HPDE6-E6E7 (cell line): ENCODE measurements at regions not wholly inside any gene's neighbourhood (a gene's known extent, or its start where the extent isn't known, plus 50 kb on each side); places are given as distances from the start of the nearest gene placed in this dataset.
"Not testable (repeated sequence)": the region's sequence is repeated elsewhere in the genome, so short reads cannot be mapped to it uniquely, and the experiment has no call there.

ENCODE experiments used
- DNase-seq: peaks from one replicate; pipeline ENCODE4 v3.0.0; 2011; ENCODE audit warnings: missing footprints; ENCODE audit errors: extremely low spot score

DNA sequence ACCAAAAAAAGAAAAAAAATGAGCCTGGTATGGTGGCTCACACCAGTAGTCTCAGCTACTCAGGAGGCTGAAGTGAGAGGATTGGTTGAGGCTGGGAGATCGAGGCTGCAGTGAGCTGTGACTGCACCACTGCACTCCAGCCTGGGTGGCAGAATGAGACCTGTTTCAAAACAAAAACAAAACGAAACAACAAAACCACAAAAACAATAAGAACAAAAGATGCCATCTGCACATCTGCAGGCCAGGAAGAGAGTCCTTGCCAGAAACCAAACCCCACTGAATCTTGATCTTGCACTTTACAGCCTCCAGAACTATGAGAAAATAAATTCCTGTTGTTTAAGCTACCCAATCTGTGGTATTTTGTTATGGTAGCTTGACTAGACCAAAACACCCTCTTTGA lies 207.7 kb downstream of the YTHDC2 start:
- DNase-seq = no peak

GRCh38 chr5:113723021-113723420 lies 209.5 kb downstream of the YTHDC2 start:
- no peak for DNase-seq

DNA sequence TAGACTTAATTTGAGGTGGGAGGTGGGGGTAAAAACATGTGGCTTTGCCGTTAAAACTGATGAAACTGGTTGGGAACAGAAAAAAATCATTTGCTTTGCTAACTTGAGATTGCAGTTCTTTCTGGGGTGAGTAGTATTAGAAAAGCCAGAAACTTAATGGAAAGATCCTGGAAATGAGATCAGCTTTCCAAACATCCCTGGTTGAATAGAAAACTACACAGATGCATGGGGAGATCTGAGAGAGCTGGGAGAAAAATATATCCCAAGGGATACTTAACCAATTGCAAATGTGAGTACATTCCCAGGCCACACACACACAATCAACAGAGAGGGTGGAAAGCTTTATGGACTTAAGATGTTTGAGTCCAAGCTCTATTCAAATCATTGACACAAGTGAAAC lies 222.3 kb downstream of the YTHDC2 start:
- DNase-seq = no peak

DNA sequence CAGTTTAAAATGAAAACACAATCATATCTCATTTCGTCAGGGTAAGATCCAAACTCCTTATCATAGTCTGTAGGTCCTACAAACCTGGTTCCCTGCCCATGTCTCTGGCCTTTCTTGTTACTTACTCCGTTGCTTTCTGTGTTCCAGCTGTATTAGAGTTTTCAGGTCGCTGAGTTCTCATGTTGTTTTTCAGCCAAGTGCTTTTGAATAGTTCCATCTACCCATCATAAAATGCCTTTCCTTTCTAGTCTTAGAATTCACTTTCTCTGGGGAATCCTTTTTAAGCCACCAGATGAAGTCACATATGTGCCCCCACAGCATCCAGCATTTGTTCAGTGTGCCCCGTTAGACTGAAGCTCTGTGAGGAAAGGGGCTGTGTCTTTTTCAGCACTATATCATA lies 228.7 kb downstream of the YTHDC2 start:
- DNase-seq = no peak

DNA sequence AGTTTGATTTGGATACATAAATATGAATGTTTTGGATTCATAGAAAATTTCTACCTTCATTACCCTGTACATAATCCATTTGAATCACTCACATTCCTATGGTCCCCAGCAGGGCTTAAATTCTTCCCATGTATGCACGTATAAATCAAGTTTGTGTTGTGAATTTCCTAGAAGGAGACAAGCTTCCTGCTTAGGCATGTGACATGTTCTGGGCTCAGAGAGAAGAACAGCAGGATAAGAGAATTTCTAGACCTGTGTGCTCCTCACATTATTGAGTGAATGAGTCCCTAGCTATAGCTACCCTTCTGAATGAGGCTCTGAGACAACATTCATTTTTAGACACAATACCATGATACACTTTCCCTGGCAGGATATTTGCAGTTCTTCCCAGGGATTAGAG lies 229.1 kb downstream of the YTHDC2 start:
- no peak for DNase-seq

DNA sequence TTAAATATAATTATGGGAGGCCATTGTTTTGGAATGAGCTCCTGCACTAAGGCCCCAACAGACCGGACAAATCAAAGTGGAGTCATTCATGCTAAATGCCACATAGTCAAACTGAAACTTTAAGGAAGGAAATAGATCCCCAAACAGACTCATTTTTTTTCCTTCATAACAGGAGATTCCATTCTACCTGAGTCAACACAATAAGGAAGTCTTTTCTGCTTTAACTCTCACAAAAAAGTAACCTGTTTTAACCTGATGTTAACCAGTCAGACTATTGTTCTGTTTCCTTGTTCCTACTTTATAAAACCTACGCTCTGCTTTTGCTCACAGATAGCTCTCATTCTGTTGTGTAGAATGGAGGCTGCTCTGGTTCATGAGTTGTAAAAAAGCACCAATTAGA lies 234.9 kb downstream of the YTHDC2 start:
- DNase-seq = peak; percentile 34

- no peak for DNase-seq
These were observed 235.8 kb downstream of the YTHDC2 start for GRCh38 chr5:113749334-113749733.

DNA sequence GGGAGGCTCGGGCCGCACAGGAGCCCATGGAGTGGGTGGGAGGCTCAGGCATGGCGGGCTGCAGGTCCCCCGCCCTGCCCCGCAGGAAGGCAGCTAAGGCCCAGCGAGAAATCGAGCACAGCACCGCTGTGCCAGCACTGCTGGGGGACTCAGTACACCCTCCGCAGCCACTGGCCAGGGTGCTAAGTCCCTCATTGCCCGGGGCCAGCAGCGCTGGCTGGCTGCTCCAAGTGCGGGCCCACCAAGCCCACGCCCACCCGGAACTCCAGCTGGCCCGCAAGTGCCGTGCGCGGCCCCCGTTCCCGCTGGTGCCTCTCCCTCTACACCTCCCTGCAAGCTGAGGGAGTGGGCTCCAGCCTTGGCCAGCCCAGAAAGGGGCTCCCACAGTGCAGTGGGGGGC lies 239.7 kb downstream of the YTHDC2 start:
- DNase-seq = not testable (repeated sequence)

- DNase-seq = no peak
These were observed 242.0 kb downstream of the YTHDC2 start for GRCh38 chr5:113755516-113755915.

DNA sequence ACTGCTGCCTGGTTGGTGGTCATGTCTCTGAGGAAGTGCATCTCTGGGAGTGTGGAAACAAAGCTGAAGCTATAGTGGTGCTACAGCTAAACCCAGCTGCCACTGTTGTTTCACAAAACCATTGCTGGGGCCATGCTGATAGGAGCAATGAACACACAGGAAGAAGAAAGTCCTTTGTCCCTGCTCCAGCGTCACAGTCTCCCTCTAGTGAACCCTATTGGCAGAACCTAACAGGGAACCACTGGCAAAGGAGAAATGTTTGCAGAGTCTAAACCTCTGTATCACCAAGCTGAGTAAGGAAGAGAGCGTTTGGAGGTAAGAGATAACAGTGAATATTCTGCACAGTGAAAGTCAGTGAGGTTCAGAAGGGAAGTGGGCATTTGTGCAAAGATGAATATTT lies 244.0 kb downstream of the YTHDC2 start:
- no peak for DNase-seq

DNA sequence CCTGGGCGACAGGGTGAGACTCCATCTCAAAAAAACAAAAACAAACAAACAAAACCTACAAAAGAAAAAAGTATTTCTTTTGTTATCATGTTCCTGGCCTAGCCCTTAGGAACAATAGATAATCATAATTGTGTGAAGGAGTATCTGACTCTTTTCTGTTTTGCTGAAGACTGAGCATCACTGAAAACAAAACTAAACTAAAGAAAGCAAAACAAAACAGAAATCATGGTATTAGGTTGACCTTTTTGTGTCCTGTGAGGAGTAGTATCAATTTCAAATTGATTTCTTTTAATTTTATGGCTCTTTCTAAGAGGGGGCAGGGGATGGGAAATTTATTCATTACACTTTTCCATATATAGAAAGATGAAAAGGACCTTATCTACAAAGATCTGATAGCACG lies 246.0 kb downstream of the YTHDC2 start:
- DNase-seq = no peak

DNA sequence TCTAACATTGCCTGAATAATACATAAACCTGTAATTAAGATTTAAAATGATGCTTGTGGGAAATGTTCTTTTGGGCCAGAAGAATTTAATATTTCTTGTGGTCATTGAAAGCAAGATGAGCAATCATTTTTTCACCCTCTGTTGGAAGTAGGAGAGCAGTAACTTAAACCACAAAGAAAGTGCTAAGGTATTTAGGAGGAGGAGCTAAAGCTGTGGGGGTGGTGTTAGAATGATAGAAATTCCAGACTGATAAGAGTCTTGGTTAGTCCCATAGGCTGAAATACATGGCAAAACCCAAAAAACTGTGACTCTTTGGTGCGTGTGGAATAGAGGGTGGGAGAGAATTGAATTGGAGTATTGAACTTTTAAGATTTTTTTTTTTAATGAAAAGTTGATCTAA lies 247.0 kb downstream of the YTHDC2 start:
- DNase-seq = no peak

GRCh38 chr5:113761594-113761993 lies 248.1 kb downstream of the YTHDC2 start:
- no peak for DNase-seq

DNA sequence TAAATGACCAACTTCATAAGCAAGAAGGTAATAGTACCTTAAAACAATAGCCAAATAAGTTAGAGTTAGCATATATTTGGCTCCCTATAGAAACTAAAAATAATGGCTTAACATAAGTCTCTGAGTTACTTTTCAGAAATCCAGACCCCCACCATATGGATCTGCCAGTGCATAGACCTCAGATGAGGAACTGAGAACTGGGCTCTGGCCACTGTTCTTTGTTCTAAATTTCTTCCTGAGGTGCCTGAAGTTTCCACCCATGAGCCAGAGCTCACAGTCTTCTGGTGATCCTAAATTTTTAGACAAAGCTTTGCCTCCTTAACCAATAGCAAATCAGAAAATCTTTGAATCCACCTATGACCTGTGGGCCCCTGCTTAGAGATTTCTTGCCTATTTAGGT lies 250.9 kb downstream of the YTHDC2 start:
- DNase-seq = no peak

DNA sequence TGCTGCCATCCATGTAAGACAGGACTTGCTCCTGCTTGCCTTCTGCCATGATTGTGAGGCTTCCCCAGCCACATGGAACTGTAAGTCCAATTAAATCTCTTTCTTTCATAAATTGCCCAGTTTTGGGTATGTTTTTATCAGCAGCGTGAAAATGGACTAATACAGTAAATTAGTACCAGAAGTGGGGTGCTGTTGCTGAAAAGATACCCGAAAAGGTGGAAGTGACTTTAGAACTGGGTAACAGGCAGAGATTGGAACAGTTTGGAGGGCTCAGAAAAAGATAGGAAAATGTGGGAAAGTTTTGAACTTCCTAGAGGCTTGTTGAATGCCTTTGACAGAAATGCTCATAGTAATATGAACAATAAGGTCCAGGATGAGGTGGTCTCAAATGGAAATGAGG lies 253.3 kb downstream of the YTHDC2 start:
- not testable (repeated sequence) for DNase-seq

DNA sequence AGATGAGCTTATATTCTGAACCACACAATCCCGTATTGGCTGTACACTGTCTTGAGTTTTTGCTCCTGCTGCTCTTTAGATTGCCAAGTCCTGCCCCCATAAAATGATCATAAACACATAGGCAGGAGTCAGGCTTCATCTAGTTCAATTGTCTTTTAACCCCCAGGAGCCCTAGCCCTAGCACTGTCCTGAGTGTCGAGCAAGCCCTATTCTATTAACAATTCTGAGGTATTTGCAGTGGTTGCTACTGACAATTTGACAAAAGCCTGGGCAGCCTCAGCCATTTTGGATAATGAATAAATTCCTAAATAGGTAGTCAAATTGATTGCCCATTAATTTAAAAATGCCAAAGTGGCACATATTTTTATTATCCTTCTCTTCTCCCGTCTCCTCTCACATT lies 257.2 kb downstream of the YTHDC2 start:
- no peak for DNase-seq

GRCh38 chr5:113771483-113771882 lies 258.0 kb downstream of the YTHDC2 start:
- no peak for DNase-seq

DNA sequence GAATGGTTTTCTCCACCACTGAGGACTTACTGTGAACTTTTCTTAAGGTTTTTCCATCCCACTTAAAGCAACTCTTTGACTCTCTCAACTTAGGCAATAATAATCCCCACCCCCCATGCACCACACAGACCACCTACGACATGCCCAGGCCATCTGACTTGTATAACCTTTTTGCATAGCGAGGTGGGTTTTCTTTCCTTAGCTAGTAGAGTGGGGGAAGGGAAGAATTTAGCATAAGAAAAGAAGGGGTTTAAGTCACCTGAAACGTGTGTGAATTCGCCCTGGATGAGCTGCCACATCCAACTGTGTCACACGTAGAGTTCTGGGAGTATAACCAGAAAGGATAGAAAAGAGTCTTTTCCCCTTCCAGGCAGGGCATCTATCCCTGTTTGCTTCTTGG lies 262.7 kb downstream of the YTHDC2 start:
- DNase-seq = no peak

GRCh38 chr5:113776832-113777525 lies 263.5 kb downstream of the YTHDC2 start:
- no peak for DNase-seq

DNA sequence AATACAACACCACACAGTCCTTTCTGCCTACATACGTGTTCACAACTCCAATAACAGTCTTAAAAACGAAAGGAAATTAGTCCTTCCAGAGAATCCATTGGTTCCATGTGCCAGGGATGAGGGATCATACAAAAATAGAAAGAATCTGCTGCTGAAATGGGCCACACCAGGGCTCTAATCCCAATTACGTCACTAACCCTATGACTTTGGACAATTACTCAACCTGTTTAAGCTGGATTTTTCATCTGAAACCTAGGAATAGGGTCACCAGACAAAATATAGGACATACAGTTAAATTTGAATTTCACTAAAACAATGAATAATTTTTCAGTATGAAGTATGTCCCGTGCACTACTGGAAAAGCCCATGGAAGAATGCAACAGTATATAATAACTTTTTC lies 264.7 kb downstream of the YTHDC2 start:
- no peak for DNase-seq

- DNase-seq = no peak
These were observed 274.7 kb downstream of the YTHDC2 start for GRCh38 chr5:113788141-113788655.

DNA sequence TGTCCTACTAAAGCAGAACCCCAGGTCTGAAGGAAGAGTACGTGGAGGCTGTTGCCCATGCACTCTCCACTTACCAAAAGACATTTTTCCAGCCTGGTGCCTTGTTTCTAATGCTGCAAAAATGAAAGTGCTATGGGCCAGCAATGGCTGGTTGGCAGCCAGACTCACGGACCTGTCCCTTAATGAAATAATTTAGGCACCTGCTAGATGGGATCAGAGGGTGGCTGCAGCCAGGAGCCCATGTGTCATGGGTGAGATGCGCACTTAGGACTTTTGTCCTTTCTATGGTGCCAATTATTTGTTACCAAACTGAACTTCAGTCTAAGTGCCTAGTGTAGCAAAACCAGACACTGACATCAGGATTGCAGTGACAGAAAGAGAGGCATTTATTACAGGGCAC lies 276.3 kb downstream of the YTHDC2 start:
- no peak for DNase-seq

- DNase-seq = no peak
These were observed 279.3 kb downstream of the YTHDC2 start for GRCh38 chr5:113792806-113793205.

DNA sequence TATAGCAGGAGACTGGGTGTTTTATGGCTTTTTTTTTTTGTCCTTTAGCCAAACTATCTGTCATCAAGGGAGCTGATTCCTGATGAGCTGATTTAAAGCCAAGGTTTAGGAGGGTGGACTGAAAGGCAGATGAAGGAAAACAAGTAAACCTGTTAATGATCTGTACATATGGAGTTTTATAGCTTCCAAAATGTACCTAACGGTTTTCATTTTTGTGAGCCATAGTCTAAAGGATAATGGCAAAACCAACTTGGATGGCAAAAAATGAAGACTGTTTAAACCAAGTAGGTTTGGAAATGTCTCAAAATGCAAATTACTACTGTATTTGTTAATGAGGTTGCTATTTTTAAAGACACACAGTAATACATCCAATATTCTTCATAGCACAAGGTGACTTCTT lies 281.5 kb downstream of the YTHDC2 start:
- DNase-seq = no peak
